ENCODE measurements at regions not wholly inside any gene's neighbourhood (a gene's known extent, or its start where the extent isn't known, plus 50 kb on each side); places are given as distances from the start of the nearest gene placed in this dataset.

- Histone ChIP-seq H3K4me3 (ENCODE audit: control insufficient read depth in 1 of 7, extremely low read depth in 1 of 7, insufficient read depth in 4 of 7, low read depth in 2 of 7, low read length in 6 of 7) (no peak overlapping the region), H3K27ac (ENCODE audit: insufficient read depth in 1 of 2, low read depth in 1 of 2, low read length in 2 of 2, poor library complexity in 1 of 2, severe bottlenecking in 2 of 2) (no peak overlapping the region), H3K27me3 (replicated peaks in 2 of 5; ENCODE audit: control insufficient read depth in 4 of 5, insufficient read depth in 5 of 5, low read length in 4 of 5) (peaks cover 0 to 2% (median 0%) of the 10 kb centered on the region in 5 experiments), H3K36me3 (ENCODE audit: control insufficient read depth in 4 of 4, insufficient read depth in 4 of 4, low read length in 3 of 4) (no peaks in the 10 kb centered on the region), H3K4me1 (ENCODE audit: control extremely low read depth in 1 of 4, control insufficient read depth in 4 of 4, insufficient read depth in 4 of 4, low read length in 3 of 4) (no peaks in the 10 kb centered on the region), H3K9me3 (ENCODE audit: control extremely low read depth in 1 of 5, control insufficient read depth in 4 of 5, insufficient read depth in 2 of 5, low read depth in 1 of 5, low read length in 4 of 5) (peaks cover 0 to 3% (median 0%) of the 10 kb centered on the region in 5 experiments)
- ChIA-PET POLR2A (no interaction called here), CTCF (no interaction called here)
- DNase-seq: no peak
Observed at GRCh38 chr10:16360425-16360824, 76.4 kb upstream of the PTER start.

GRCh38 chr10:16361086-16361485, 75.7 kb upstream of the PTER start:
- CTCF ChIA-PET: no interaction called here
- Histone ChIP-seq H3K4me1 (ENCODE audit: control extremely low read depth in 1 of 4, control insufficient read depth in 4 of 4, insufficient read depth in 4 of 4, low read length in 3 of 4) (no peaks in the 10 kb centered on the region), H3K27ac (ENCODE audit: insufficient read depth in 1 of 2, low read depth in 1 of 2, low read length in 2 of 2, poor library complexity in 1 of 2, severe bottlenecking in 2 of 2) (no peak overlapping the region), H3K27me3 (replicated peaks in 2 of 5; ENCODE audit: control insufficient read depth in 4 of 5, insufficient read depth in 5 of 5, low read length in 4 of 5) (peaks cover 0 to 2% (median 0%) of the 10 kb centered on the region in 5 experiments), H3K36me3 (ENCODE audit: control insufficient read depth in 4 of 4, insufficient read depth in 4 of 4, low read length in 3 of 4) (no peaks in the 10 kb centered on the region), H3K4me3 (ENCODE audit: control insufficient read depth in 1 of 7, extremely low read depth in 1 of 7, insufficient read depth in 4 of 7, low read depth in 2 of 7, low read length in 6 of 7) (no peak overlapping the region), H3K9me3 (ENCODE audit: control extremely low read depth in 1 of 5, control insufficient read depth in 4 of 5, insufficient read depth in 2 of 5, low read depth in 1 of 5, low read length in 4 of 5) (peaks cover 0 to 3% (median 0%) of the 10 kb centered on the region in 5 experiments)
- WGBS (ENCODE audit: insufficient coverage): 93% methylated on average over 3 of the region's 3 CpGs
- DNase-seq: no peak
- POLR2A ChIA-PET: no interaction called here

- CTCF ChIA-PET: no interaction called here
- Histone ChIP-seq H3K36me3 (ENCODE audit: control insufficient read depth in 4 of 4, insufficient read depth in 4 of 4, low read length in 3 of 4) (no peaks in the 10 kb centered on the region), H3K4me3 (ENCODE audit: control insufficient read depth in 1 of 7, extremely low read depth in 1 of 7, insufficient read depth in 4 of 7, low read depth in 2 of 7, low read length in 6 of 7) (no peak overlapping the region), H3K9me3 (ENCODE audit: control extremely low read depth in 1 of 5, control insufficient read depth in 4 of 5, insufficient read depth in 2 of 5, low read depth in 1 of 5, low read length in 4 of 5) (peaks cover 0 to 3% (median 0%) of the 10 kb centered on the region in 5 experiments), H3K27ac (ENCODE audit: insufficient read depth in 1 of 2, low read depth in 1 of 2, low read length in 2 of 2, poor library complexity in 1 of 2, severe bottlenecking in 2 of 2) (no peak overlapping the region), H3K27me3 (replicated peaks in 2 of 5; ENCODE audit: control insufficient read depth in 4 of 5, insufficient read depth in 5 of 5, low read length in 4 of 5) (peaks cover 0 to 7% (median 0%) of the 10 kb centered on the region in 5 experiments), H3K4me1 (ENCODE audit: control extremely low read depth in 1 of 4, control insufficient read depth in 4 of 4, insufficient read depth in 4 of 4, low read length in 3 of 4) (no peaks in the 10 kb centered on the region)
- POLR2A ChIA-PET: no interaction called here
- WGBS (ENCODE audit: insufficient coverage): 92% methylated on average over 6 of the region's 8 CpGs
- no peak for DNase-seq
Observed at GRCh38 chr10:16363741-16364140, 73.1 kb upstream of the PTER start.

GRCh38 chr10:16367621-16368292, 69.1 kb upstream of the PTER start:
- no peaks in the 10 kb centered on the region for H3K4me1 ChIP-seq (ENCODE audit: control extremely low read depth in 1 of 4, control insufficient read depth in 4 of 4, insufficient read depth in 4 of 4, low read length in 3 of 4)
- H3K4me3 ChIP-seq (ENCODE audit: control insufficient read depth in 1 of 7, extremely low read depth in 1 of 7, insufficient read depth in 4 of 7, low read depth in 2 of 7, low read length in 6 of 7): no peak overlapping the region
- no peak overlapping the region for H3K27ac ChIP-seq (ENCODE audit: insufficient read depth in 1 of 2, low read depth in 1 of 2, low read length in 2 of 2, poor library complexity in 1 of 2, severe bottlenecking in 2 of 2)
- WGBS (ENCODE audit: insufficient coverage): 88% methylated on average over 5 of the region's 7 CpGs
- peaks cover 0 to 11% (median 0%) of the 10 kb centered on the region in 5 experiments for H3K27me3 ChIP-seq (replicated peaks in 2 of 5; ENCODE audit: control insufficient read depth in 4 of 5, insufficient read depth in 5 of 5, low read length in 4 of 5)
- ChIA-PET POLR2A (no interaction called here), CTCF (no interaction called here)
- no peak for DNase-seq
- H3K9me3 ChIP-seq (ENCODE audit: control extremely low read depth in 1 of 5, control insufficient read depth in 4 of 5, insufficient read depth in 2 of 5, low read depth in 1 of 5, low read length in 4 of 5): no peaks in the 10 kb centered on the region
- H3K36me3 ChIP-seq (ENCODE audit: control insufficient read depth in 4 of 4, insufficient read depth in 4 of 4, low read length in 3 of 4): no peaks in the 10 kb centered on the region

GRCh38 chr10:16381083-16381482, 55.7 kb upstream of the PTER start:
- POLR2A ChIA-PET: no interaction called here
- 100% methylated on average over 1 of the region's 3 CpGs for WGBS (ENCODE audit: insufficient coverage)

GRCh38 chr10:16384021-16384420, 52.8 kb upstream of the PTER start:
- Histone ChIP-seq H3K9me3 (ENCODE audit: control extremely low read depth in 1 of 5, control insufficient read depth in 4 of 5, insufficient read depth in 2 of 5, low read depth in 1 of 5, low read length in 4 of 5) (no peaks in the 10 kb centered on the region), H3K27ac (ENCODE audit: insufficient read depth in 1 of 2, low read depth in 1 of 2, low read length in 2 of 2, poor library complexity in 1 of 2, severe bottlenecking in 2 of 2) (no peak overlapping the region), H3K4me1 (ENCODE audit: control extremely low read depth in 1 of 4, control insufficient read depth in 4 of 4, insufficient read depth in 4 of 4, low read length in 3 of 4) (no peaks in the 10 kb centered on the region), H3K4me3 (ENCODE audit: control insufficient read depth in 1 of 7, extremely low read depth in 1 of 7, insufficient read depth in 4 of 7, low read depth in 2 of 7, low read length in 6 of 7) (no peak overlapping the region), H3K36me3 (ENCODE audit: control insufficient read depth in 4 of 4, insufficient read depth in 4 of 4, low read length in 3 of 4) (no peaks in the 10 kb centered on the region), H3K27me3 (replicated peaks in 2 of 5; ENCODE audit: control insufficient read depth in 4 of 5, insufficient read depth in 5 of 5, low read length in 4 of 5) (peaks cover 0 to 3% (median 0%) of the 10 kb centered on the region in 5 experiments)
- CTCF ChIA-PET: no interaction called here
- DNase-seq: no peak
- WGBS (ENCODE audit: insufficient coverage): 91% methylated on average over 12 of the region's 12 CpGs
- POLR2A ChIA-PET: no interaction called here

More at GRCh38 chr10:16381083-16381482, 55.7 kb upstream of the PTER start:
- CTCF ChIA-PET: no interaction called here
- Histone ChIP-seq H3K9me3 (ENCODE audit: control extremely low read depth in 1 of 5, control insufficient read depth in 4 of 5, insufficient read depth in 2 of 5, low read depth in 1 of 5, low read length in 4 of 5) (no peaks in the 10 kb centered on the region), H3K36me3 (ENCODE audit: control insufficient read depth in 4 of 4, insufficient read depth in 4 of 4, low read length in 3 of 4) (no peaks in the 10 kb centered on the region), H3K27ac (ENCODE audit: insufficient read depth in 1 of 2, low read depth in 1 of 2, low read length in 2 of 2, poor library complexity in 1 of 2, severe bottlenecking in 2 of 2) (no peak overlapping the region), H3K27me3 (replicated peaks in 2 of 5; ENCODE audit: control insufficient read depth in 4 of 5, insufficient read depth in 5 of 5, low read length in 4 of 5) (peaks cover 0 to 3% (median 0%) of the 10 kb centered on the region in 5 experiments), H3K4me1 (ENCODE audit: control extremely low read depth in 1 of 4, control insufficient read depth in 4 of 4, insufficient read depth in 4 of 4, low read length in 3 of 4) (no peaks in the 10 kb centered on the region), H3K4me3 (ENCODE audit: control insufficient read depth in 1 of 7, extremely low read depth in 1 of 7, insufficient read depth in 4 of 7, low read depth in 2 of 7, low read length in 6 of 7) (no peak overlapping the region)
- no peak for DNase-seq

GRCh38 chr10:16386855-16387254, 50.0 kb upstream of the PTER start:
- no peak for DNase-seq
- Histone ChIP-seq H3K27ac (ENCODE audit: insufficient read depth in 1 of 2, low read depth in 1 of 2, low read length in 2 of 2, poor library complexity in 1 of 2, severe bottlenecking in 2 of 2) (no peak overlapping the region), H3K36me3 (ENCODE audit: control insufficient read depth in 4 of 4, insufficient read depth in 4 of 4, low read length in 3 of 4) (no peaks in the 10 kb centered on the region), H3K4me1 (ENCODE audit: control extremely low read depth in 1 of 4, control insufficient read depth in 4 of 4, insufficient read depth in 4 of 4, low read length in 3 of 4) (no peaks in the 10 kb centered on the region), H3K27me3 (replicated peaks in 2 of 5; ENCODE audit: control insufficient read depth in 4 of 5, insufficient read depth in 5 of 5, low read length in 4 of 5) (peaks cover 0 to 3% (median 0%) of the 10 kb centered on the region in 5 experiments), H3K4me3 (ENCODE audit: control insufficient read depth in 1 of 7, extremely low read depth in 1 of 7, insufficient read depth in 4 of 7, low read depth in 2 of 7, low read length in 6 of 7) (no peak overlapping the region), H3K9me3 (ENCODE audit: control extremely low read depth in 1 of 5, control insufficient read depth in 4 of 5, insufficient read depth in 2 of 5, low read depth in 1 of 5, low read length in 4 of 5) (no peaks in the 10 kb centered on the region)
- POLR2A ChIA-PET: no interaction called here
- CTCF ChIA-PET: no interaction called here
- WGBS (ENCODE audit: insufficient coverage): 49% methylated on average over 7 of the region's 9 CpGs
